Esophagus muscularis mucosa (tissue), 4 donors: ENCODE measurements at regions not wholly inside any gene's neighbourhood (a gene's known extent, or its start where the extent isn't known, plus 50 kb on each side); places are given as distances from the start of the nearest gene placed in this dataset.
"Not testable (repeated sequence)": the region's sequence is repeated elsewhere in the genome, so short reads cannot be mapped to it uniquely, and the experiment has no call there.

Source experiments
- DNase-seq: peaks from one replicate; pipeline ENCODE4 v3.0.0-alpha.2; 2017; ENCODE audit errors: extremely low spot score
- H3K27ac ChIP-seq, 4 donors: fragments of 200-600 bp; sonication (generic); replicated peaks in 1 of 4; 1 replicate in 3 of 4; 2 replicates in 1 of 4; pipeline ENCODE4 v1.5.1; 2016 to 2019; ENCODE audit warnings: mild to moderate bottlenecking in 1 of 4
- H3K27me3 ChIP-seq, 4 donors: fragments of 200-600 bp; sonication (generic); one replicate each; pipeline versions ENCODE4 v1.5.1 to v1.6.0; 2016 to 2019
- H3K36me3 ChIP-seq, 4 donors: fragments of 200-600 bp; sonication (generic); one replicate each; pipeline ENCODE4 v1.5.1; 2016 to 2019
- H3K4me1 ChIP-seq, 4 donors: fragments of 200-600 bp; sonication (generic); one replicate each; pipeline ENCODE4 v1.5.1; 2016 to 2019
- H3K4me3 ChIP-seq, 4 donors: fragments of 200-600 bp; sonication (generic); 1 replicate in 2 of 4; 2 replicates in 2 of 4; pipeline ENCODE4 v1.5.1; 2016 to 2019; ENCODE audit warnings: mild to moderate bottlenecking in 4 of 4, moderate library complexity in 1 of 4
- H3K9me3 ChIP-seq, 4 donors: fragments of 200-600 bp; sonication (generic); 1 replicate in 3 of 4; 2 replicates in 1 of 4; pipeline ENCODE4 v1.5.1; 2016 to 2019
- EP300 ChIP-seq: sonication (generic); formaldehyde crosslinking; IDR thresholded peaks from one replicate; pipeline ENCODE4 v1.6.1; 2017; ENCODE audit warnings: antibody characterized with exemption
- POLR2A ChIP-seq: fragments of 450-650 bp; IDR thresholded peaks from one replicate; pipeline ENCODE4 v1.6.1; 2017; ENCODE audit warnings: antibody characterized with exemption, moderate library complexity, mild to moderate bottlenecking, low read depth
- POLR2AphosphoS5 ChIP-seq, 2 donors: sonication (generic); formaldehyde crosslinking; IDR thresholded peaks; one replicate each; pipeline ENCODE4 v1.6.1; 2017; ENCODE audit warnings: antibody characterized with exemption in 2 of 2
- WGBS: methylation state at CpG from one replicate; pipeline ENCODE4 v1.1.5; 2018; 5-methylcytosine and 5-hydroxymethylcytosine counted together
- intact Hi-C: fragments of 100-400 bp; cut with DNase I; formaldehyde crosslinking; loops from one replicate; pipeline ENCODE4 v1.15.1; 2023
- TF ChIP-seq, protein P1 (sequence below), 3 experiments: fragments of 200-600 bp in 2 of 3; fragments of 450-650 bp in 1 of 3; sonication (generic) in 2 of 3; IDR thresholded peaks; one replicate each; pipeline ENCODE4 v1.5.1; 2017 to 2019; ENCODE audit warnings: antibody characterized with exemption in 3 of 3, mild to moderate bottlenecking in 2 of 3, moderate library complexity in 1 of 3

DNA sequence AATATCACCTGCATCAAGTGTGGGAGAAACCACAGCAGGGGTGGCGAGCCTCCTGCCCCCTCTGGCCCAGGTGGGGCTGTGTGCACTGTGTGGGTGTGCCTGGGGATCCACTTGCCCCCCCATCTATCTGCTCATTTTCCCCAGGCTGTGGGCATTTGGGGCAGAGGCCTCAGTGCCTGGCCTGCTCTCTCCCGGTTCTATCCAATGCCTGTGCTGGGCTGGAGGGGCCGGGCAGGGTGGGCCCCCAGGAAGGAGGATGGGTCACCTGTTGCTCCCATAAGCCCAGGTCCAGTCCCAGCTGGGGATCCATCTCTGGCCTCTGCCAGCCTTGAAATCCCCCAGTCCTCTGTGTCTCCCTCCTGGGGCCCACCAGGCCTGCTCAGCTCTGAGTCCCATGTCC is 105.6 kb downstream of the TMEM121 start:
- H3K4me3 ChIP-seq = no peak overlapping the region
- no peak for DNase-seq
- TF ChIP-seq, protein P1, sequence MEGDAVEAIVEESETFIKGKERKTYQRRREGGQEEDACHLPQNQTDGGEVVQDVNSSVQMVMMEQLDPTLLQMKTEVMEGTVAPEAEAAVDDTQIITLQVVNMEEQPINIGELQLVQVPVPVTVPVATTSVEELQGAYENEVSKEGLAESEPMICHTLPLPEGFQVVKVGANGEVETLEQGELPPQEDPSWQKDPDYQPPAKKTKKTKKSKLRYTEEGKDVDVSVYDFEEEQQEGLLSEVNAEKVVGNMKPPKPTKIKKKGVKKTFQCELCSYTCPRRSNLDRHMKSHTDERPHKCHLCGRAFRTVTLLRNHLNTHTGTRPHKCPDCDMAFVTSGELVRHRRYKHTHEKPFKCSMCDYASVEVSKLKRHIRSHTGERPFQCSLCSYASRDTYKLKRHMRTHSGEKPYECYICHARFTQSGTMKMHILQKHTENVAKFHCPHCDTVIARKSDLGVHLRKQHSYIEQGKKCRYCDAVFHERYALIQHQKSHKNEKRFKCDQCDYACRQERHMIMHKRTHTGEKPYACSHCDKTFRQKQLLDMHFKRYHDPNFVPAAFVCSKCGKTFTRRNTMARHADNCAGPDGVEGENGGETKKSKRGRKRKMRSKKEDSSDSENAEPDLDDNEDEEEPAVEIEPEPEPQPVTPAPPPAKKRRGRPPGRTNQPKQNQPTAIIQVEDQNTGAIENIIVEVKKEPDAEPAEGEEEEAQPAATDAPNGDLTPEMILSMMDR (IDR thresholded peaks at IDR 0.05) = no peak
- TF ChIP-seq POLR2AphosphoS5 (IDR thresholded peaks at IDR 0.05) (no peak), EP300 (no peak), POLR2A (no peak)
- H3K9me3 ChIP-seq = peaks cover 0 to 6% (median 0%) of the 10 kb centered on the region in 4 donors
- peaks cover 0 to 10% (median 2%) of the 10 kb centered on the region in 4 donors for H3K4me1 ChIP-seq
- H3K36me3 ChIP-seq = no peaks in the 10 kb centered on the region
- peaks cover 0 to 11% (median 0%) of the 10 kb centered on the region in 4 donors for H3K27me3 ChIP-seq
- H3K27ac ChIP-seq = no peak overlapping the region
- intact Hi-C loops = no loop called here
- 100% methylated on average over 1 of the region's 3 CpGs for WGBS

DNA sequence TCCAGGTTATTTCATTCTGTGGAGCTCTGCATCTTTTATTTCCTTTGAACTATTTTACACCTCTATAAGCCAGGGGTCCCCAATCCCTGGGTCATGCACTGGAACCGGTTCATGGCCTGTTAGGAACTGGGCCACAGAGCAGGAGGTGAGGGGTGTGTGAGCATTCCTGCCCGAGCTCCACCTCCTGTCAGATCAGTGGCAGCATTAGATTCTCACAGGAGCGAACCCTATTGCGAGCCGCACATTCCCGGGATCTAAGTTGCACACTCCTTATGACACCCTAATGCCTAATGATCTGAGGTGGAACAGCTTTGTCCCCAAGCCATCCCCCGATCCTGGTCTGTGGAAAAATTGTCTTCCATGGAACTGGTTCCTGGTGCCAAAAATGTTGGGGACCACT is 107.2 kb downstream of the TMEM121 start:
- WGBS = 65% methylated on average over 7 of the region's 7 CpGs
- DNase-seq = peak; percentile 79
- intact Hi-C loops = not testable (repeated sequence)

GRCh38 chr14:105635560-105635959 is 109.2 kb downstream of the TMEM121 start:
- H3K9me3 ChIP-seq = peaks cover 0 to 6% (median 0%) of the 10 kb centered on the region in 4 donors
- intact Hi-C loops = no loop called here
- 62% methylated on average over 9 of the region's 22 CpGs for WGBS
- H3K27me3 ChIP-seq = no peaks in the 10 kb centered on the region
- DNase-seq = no peak
- TF ChIP-seq POLR2A (no peak), EP300 (no peak), POLR2AphosphoS5 (IDR thresholded peaks at IDR 0.05) (no peak)
- TF ChIP-seq, protein P1 (IDR thresholded peaks at IDR 0.05) = no peak
- no peaks in the 10 kb centered on the region for H3K36me3 ChIP-seq
- no peak overlapping the region for H3K4me3 ChIP-seq
- no peak overlapping the region for H3K27ac ChIP-seq
- peaks cover 0 to 10% (median 6%) of the 10 kb centered on the region in 4 donors for H3K4me1 ChIP-seq

More for the DNA sequence above, 107.2 kb downstream of the TMEM121 start:
- not testable (repeated sequence) for H3K36me3 ChIP-seq, H3K4me1 ChIP-seq, H3K27me3 ChIP-seq, H3K4me3 ChIP-seq, H3K9me3 ChIP-seq, H3K27ac ChIP-seq

DNA sequence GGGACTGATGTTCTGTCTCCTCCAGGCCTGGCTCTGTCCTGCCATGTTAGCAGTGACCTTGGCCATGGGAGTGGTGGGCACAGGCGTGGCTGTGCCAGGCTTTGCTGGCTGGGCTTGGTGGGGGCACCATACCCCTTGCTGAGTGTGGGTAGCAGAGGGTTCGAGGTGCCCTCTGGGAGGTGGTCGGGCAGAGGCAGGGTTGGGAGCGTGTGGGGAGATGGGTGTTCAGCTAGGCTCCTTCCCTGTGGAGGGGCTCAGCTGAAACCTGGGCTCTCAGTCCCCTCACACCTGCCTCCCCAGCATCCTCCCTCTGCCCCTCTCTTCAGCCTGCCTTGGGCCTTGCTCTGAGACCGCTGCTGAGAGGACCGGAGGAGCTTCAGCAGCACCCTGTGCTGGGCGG is 109.6 kb downstream of the TMEM121 start:
- DNase-seq, H3K27me3 ChIP-seq, H3K9me3 ChIP-seq, H3K27ac ChIP-seq, H3K4me3 ChIP-seq, H3K36me3 ChIP-seq, intact Hi-C loops: not testable (repeated sequence)
- H3K4me1 ChIP-seq = peaks cover 0 to 15% (median 11%) of the 10 kb centered on the region in 4 donors
- WGBS = no CpG with 5 or more reads among the region's 7 CpGs

DNA sequence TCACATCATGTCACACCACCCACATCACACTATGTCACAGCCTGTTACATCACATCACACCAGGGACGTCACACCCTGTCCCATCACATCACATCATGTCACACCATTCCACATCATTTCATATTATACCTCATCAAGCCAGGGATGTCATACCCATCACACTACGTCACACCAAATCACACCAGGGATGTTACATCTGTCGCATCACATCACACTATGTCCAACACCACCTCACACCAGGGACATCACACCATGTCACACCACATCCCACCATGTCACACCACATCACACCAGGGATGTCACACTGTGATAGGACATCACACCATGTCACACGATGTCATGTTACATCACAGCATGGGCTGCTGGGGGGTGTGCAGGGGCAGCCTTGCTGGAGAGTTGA is 110.6 kb downstream of the TMEM121 start:
- WGBS = 76% methylated on average over 3 of the region's 4 CpGs
- no peak overlapping the region for H3K4me3 ChIP-seq
- TF ChIP-seq POLR2AphosphoS5 (IDR thresholded peaks at IDR 0.05) (no peak), POLR2A (no peak), EP300 (no peak)
- TF ChIP-seq, protein P1 (IDR thresholded peaks at IDR 0.05) = no peak
- no peaks in the 10 kb centered on the region for H3K36me3 ChIP-seq
- H3K4me1 ChIP-seq = peaks cover 0 to 20% (median 14%) of the 10 kb centered on the region in 4 donors
- H3K27me3 ChIP-seq = no peaks in the 10 kb centered on the region
- intact Hi-C loops = no loop called here
- no peak overlapping the region for H3K27ac ChIP-seq
- H3K9me3 ChIP-seq = peaks cover 0 to 5% (median 0%) of the 10 kb centered on the region in 4 donors
- no peak for DNase-seq

DNA sequence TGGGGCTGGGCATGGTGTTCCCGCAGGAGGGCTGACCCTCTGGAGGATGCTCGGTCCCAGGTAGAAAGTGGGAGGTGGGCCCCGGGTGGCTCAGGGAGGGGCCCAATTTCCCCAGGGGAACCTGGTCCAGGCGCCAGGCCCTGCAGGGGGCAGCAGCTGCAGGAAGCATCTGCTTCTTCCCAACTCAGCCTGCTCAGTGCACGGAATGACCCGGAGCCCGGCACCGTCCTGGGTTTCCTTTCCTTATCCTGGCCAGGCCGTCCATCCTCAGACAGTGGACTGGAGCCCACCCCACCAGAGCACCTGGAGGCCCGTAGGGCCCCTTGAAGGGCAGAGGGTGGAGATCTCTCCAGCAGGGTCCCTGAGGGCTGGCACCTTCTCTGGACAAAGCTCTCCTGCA is 111.0 kb downstream of the TMEM121 start:
- H3K27ac ChIP-seq, H3K4me3 ChIP-seq, intact Hi-C loops, DNase-seq, H3K27me3 ChIP-seq, H3K36me3 ChIP-seq, H3K9me3 ChIP-seq: not testable (repeated sequence)
- H3K4me1 ChIP-seq = peaks cover 0 to 20% (median 14%) of the 10 kb centered on the region in 4 donors
- WGBS = no CpG with 5 or more reads among the region's 10 CpGs

- DNase-seq, H3K36me3 ChIP-seq, intact Hi-C loops, H3K27me3 ChIP-seq, H3K9me3 ChIP-seq, H3K4me3 ChIP-seq: not testable (repeated sequence)
- peak overlapping the region in 3 of 4 donors; percentile 53 to 72 (median 59) for H3K27ac ChIP-seq
- 90% methylated on average over 5 of the region's 33 CpGs for WGBS
- H3K4me1 ChIP-seq = peaks cover 0 to 14% (median 11%) of the 10 kb centered on the region in 4 donors
Measured at GRCh38 chr14:105639969-105640931, 113.9 kb downstream of the TMEM121 start.
